C4-2B (cell line): ENCODE measurements at regions not wholly inside any gene's neighbourhood (a gene's known extent, or its start where the extent isn't known, plus 50 kb on each side); places are given as distances from the start of the nearest gene placed in this dataset.

Experiments used
- H3K27ac ChIP-seq: fragments of 450-650 bp; 2 replicates; pipeline ENCODE4 v1.5.1; 2017
- ZFX ChIP-seq: fragments of 450-650 bp; IDR thresholded peaks from 2 replicates; pipeline ENCODE4 v1.6.1; 2017
- TF ChIP-seq, protein P1 (sequence below): fragments of 450-650 bp; conservative IDR thresholded peaks from 2 replicates; pipeline ENCODE4 v1.5.1; 2017; ENCODE audit warnings: mild to moderate bottlenecking

DNA sequence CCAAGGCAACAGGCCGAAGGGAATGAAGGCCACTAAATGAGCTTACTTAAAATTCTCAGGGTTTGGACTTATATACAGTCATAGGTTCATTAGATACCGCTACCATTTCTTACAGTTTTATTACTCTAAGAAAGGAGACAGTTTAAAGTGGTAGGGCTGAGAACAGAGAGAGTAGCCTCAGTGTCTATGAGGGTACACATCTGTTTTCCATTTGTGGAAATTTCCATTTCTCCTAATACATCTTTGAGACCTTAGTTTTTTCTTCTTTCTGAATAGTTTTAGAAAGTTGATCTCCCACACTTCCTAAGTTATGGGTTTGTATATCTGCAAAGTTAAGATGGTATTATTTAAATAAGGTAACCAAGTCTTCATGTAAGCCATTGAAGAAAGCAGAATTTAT is 1279.1 kb downstream of the NCAM2 start:
- H3K27ac ChIP-seq: no peak overlapping the region
- TF ChIP-seq, protein P1, sequence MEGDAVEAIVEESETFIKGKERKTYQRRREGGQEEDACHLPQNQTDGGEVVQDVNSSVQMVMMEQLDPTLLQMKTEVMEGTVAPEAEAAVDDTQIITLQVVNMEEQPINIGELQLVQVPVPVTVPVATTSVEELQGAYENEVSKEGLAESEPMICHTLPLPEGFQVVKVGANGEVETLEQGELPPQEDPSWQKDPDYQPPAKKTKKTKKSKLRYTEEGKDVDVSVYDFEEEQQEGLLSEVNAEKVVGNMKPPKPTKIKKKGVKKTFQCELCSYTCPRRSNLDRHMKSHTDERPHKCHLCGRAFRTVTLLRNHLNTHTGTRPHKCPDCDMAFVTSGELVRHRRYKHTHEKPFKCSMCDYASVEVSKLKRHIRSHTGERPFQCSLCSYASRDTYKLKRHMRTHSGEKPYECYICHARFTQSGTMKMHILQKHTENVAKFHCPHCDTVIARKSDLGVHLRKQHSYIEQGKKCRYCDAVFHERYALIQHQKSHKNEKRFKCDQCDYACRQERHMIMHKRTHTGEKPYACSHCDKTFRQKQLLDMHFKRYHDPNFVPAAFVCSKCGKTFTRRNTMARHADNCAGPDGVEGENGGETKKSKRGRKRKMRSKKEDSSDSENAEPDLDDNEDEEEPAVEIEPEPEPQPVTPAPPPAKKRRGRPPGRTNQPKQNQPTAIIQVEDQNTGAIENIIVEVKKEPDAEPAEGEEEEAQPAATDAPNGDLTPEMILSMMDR: no peak
- no peak for TF ChIP-seq ZFX

- no peak overlapping the region for H3K27ac ChIP-seq
Observed at GRCh38 chr21:22278366-22278765, 1280.2 kb downstream of the NCAM2 start.

GRCh38 chr21:22280851-22281250 is 1282.6 kb downstream of the NCAM2 start:
- TF ChIP-seq ZFX: no peak
- TF ChIP-seq, protein P1: no peak
- H3K27ac ChIP-seq: no peak overlapping the region

More at GRCh38 chr21:22278366-22278765, 1280.2 kb downstream of the NCAM2 start:
- TF ChIP-seq ZFX: no peak
- TF ChIP-seq, protein P1: no peak

GRCh38 chr21:22288885-22289499 is 1290.8 kb downstream of the NCAM2 start:
- TF ChIP-seq, protein P1: no peak
- no peak for TF ChIP-seq ZFX
- H3K27ac ChIP-seq: no peak overlapping the region

DNA sequence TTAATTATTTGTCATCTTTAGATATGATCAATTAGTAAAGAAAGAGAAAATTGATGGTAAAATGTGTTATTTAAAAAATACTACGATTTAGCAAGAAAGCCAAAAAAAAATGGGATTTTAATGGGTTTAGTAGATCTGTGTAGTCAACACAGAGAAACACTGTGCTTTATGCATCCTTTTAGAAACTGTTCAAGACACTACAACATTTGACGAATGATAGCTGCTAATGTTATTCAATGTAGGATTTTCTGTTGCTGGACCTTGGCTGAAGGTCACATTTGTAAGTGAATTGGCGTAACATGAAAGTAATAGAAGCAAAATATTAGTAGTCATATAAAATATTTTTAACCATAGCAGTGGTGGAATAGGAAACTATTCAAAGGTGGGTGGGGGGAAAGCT is 1293.9 kb downstream of the NCAM2 start:
- no peak overlapping the region for H3K27ac ChIP-seq
- TF ChIP-seq, protein P1: no peak
- TF ChIP-seq ZFX: no peak

DNA sequence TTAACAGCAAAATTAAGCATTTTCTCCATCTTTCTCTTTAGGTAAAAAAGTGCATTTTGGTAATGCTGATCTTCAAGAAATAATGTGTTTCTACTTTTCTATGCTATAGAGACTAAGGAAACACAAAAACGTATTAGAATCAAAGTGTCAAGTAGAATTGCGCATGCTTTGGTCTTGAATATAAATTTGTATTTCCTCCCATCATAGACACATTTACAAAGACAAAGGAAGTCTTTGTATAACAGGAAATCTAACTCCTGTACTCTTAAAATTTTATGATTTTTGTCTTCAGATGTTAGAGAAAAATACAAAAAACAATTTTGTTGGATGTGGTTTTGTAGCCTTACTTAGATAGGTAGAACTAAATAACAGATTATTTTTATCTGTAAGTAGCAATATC is 1299.4 kb downstream of the NCAM2 start:
- H3K27ac ChIP-seq: no peak overlapping the region
- TF ChIP-seq, protein P1: no peak
- TF ChIP-seq ZFX: no peak

- TF ChIP-seq, protein P1: no peak
- TF ChIP-seq ZFX: no peak
- no peak overlapping the region for H3K27ac ChIP-seq
Observed at GRCh38 chr21:22311741-22312462, 1313.7 kb downstream of the NCAM2 start.
